NCI-H2227 treated with DMSO at 0.1 percent for 48 hours (cell line): ENCODE measurements at regions not wholly inside any gene's neighbourhood (a gene's known extent, or its start where the extent isn't known, plus 50 kb on each side); places are given as distances from the start of the nearest gene placed in this dataset.
"Not testable (repeated sequence)": the region's sequence is repeated elsewhere in the genome, so short reads cannot be mapped to it uniquely, and the experiment has no call there.

Source experiments
- DNase-seq: peaks from one replicate; lab custom pipeline; 2025; lab: John Stamatoyannopoulos, UW

- DNase-seq: no peak
Observed at GRCh38 chr20:48041078-48041780, 255.9 kb upstream of the SULF2 start.

- no peak for DNase-seq
Observed at GRCh38 chr20:48040491-48040890, 255.2 kb upstream of the SULF2 start.

GRCh38 chr20:48040051-48040450 is 254.8 kb upstream of the SULF2 start:
- DNase-seq: no peak

- no peak for DNase-seq
Observed at GRCh38 chr20:48039514-48039913, 254.2 kb upstream of the SULF2 start.

GRCh38 chr20:48038713-48039112 is 253.4 kb upstream of the SULF2 start:
- DNase-seq: no peak

- DNase-seq: not testable (repeated sequence)
Observed at GRCh38 chr20:48037798-48038197, 252.5 kb upstream of the SULF2 start.

GRCh38 chr20:48035961-48036731 is 250.9 kb upstream of the SULF2 start:
- no peak for DNase-seq

GRCh38 chr20:48034751-48035150 is 249.5 kb upstream of the SULF2 start:
- no peak for DNase-seq

- not testable (repeated sequence) for DNase-seq
Observed at GRCh38 chr20:48033005-48033404, 247.7 kb upstream of the SULF2 start.

- DNase-seq: no peak
Observed at GRCh38 chr20:48031122-48031521, 245.8 kb upstream of the SULF2 start.

- no peak for DNase-seq
Observed at GRCh38 chr20:48026981-48027592, 241.8 kb upstream of the SULF2 start.

GRCh38 chr20:48025661-48026060 is 240.4 kb upstream of the SULF2 start:
- DNase-seq: no peak

- DNase-seq: no peak
Observed at GRCh38 chr20:48025051-48025515, 239.8 kb upstream of the SULF2 start.

- DNase-seq: no peak
Observed at GRCh38 chr20:48024539-48024938, 239.3 kb upstream of the SULF2 start.

- DNase-seq: not testable (repeated sequence)
Observed at GRCh38 chr20:48020696-48021095, 235.4 kb upstream of the SULF2 start.

- no peak for DNase-seq
Observed at GRCh38 chr20:48019940-48020339, 234.7 kb upstream of the SULF2 start.

GRCh38 chr20:48019496-48019895 is 234.2 kb upstream of the SULF2 start:
- no peak for DNase-seq

- DNase-seq: not testable (repeated sequence)
Observed at GRCh38 chr20:48018851-48019250, 233.6 kb upstream of the SULF2 start.

GRCh38 chr20:48017992-48018391 is 232.7 kb upstream of the SULF2 start:
- DNase-seq: no peak

GRCh38 chr20:48017509-48017908 is 232.2 kb upstream of the SULF2 start:
- DNase-seq: no peak

- no peak for DNase-seq
Observed at GRCh38 chr20:48015943-48016723, 230.9 kb upstream of the SULF2 start.
